A549 (cell line): ENCODE measurements at regions not wholly inside any gene's neighbourhood (a gene's known extent, or its start where the extent isn't known, plus 50 kb on each side); places are given as distances from the start of the nearest gene placed in this dataset.

Experiments used
- ATAC-seq, 2 experiments: fragments of 200-7000 bp in 1 of 2; fragments of >200 bp in 1 of 2; cut with Nextera tagmentation in 1 of 2; cut with Tn5 transposase in 1 of 2; 3 replicates each; pipeline versions ENCODE4 v1.8.0 to v1.9.1; 2018 to 2020; ENCODE audit warnings: mild to moderate bottlenecking in 1 of 2, moderate library complexity in 1 of 2
- CTCF ChIA-PET: fragments of 300-600 bp; sonication (Branson Sonifier 250); formaldehyde crosslinking; extraction: SDS; loops from one replicate; lab custom pipeline; 2021; ENCODE audit warnings: antibody characterized with exemption, inconsistent platforms; lab: Yijun Ruan, JAX
- POLR2A ChIA-PET: fragments of 350-600 bp; formaldehyde crosslinking; extraction: SDS; loops from one replicate; lab custom pipeline; 2021; ENCODE audit warnings: antibody characterized with exemption, inconsistent platforms; lab: Yijun Ruan, JAX
- DNase-seq, 2 experiments: peaks; one replicate each; pipeline versions ENCODE4 v3.0.0 to v3.0.0-alpha.2; 2011 to 2016; ENCODE audit warnings: low read depth in 1 of 2, low spot score in 1 of 2
- FAIRE-seq: peaks from 2 replicates; lab custom pipeline; 2011; peaks lifted over from hg19 to GRCh38; lab: Jason Lieb, UNC
- H3K27ac ChIP-seq, 2 experiments: fragments of >200 bp; sonication (Bioruptor Twin); formaldehyde crosslinking; 3 replicates each; pipeline ENCODE4 v1.5.1; 2016 to 2017
- H3K4me1 ChIP-seq: fragments of >200 bp; sonication (Bioruptor Twin); formaldehyde crosslinking; 3 replicates; pipeline ENCODE4 v1.6.1; 2016
- H3K4me2 ChIP-seq: fragments of >200 bp; sonication (Bioruptor Twin); formaldehyde crosslinking; 3 replicates; pipeline ENCODE4 v1.6.1; 2016
- H3K4me3 ChIP-seq: fragments of >200 bp; sonication (Bioruptor Twin); formaldehyde crosslinking; 3 replicates; pipeline ENCODE4 v1.5.1; 2016
- H3K9me3 ChIP-seq: fragments of >200 bp; sonication (Bioruptor Twin); formaldehyde crosslinking; 3 replicates; pipeline ENCODE4 v1.6.1; 2016
- ATOH8 ChIP-seq: fragments of 250-450 bp; sonication (Bioruptor Pico); IDR thresholded peaks from 2 replicates; pipeline ENCODE4 v1.5.0; 2020; ENCODE audit warnings: low read depth, mild to moderate bottlenecking, moderate library complexity
- BHLHE40 ChIP-seq: IDR thresholded peaks from 2 replicates; pipeline ENCODE4 v1.6.1; 2012; ENCODE audit warnings: low read depth, low read length, inconsistent platforms
- CBX8 ChIP-seq: fragments of 200-600 bp; sonication (generic); IDR thresholded peaks from 2 replicates; pipeline ENCODE4 v1.6.1; 2016
- CHD4 ChIP-seq: fragments of 200-600 bp; sonication (generic); IDR thresholded peaks from 2 replicates; pipeline ENCODE4 v1.6.1; 2016; ENCODE audit warnings: antibody characterized with exemption, mild to moderate bottlenecking, borderline replicate concordance
- EHMT2 ChIP-seq: fragments of 200-600 bp; sonication (generic); IDR thresholded peaks from 2 replicates; pipeline ENCODE4 v1.6.1; 2016; ENCODE audit warnings: antibody characterized with exemption, low read depth, mild to moderate bottlenecking, moderate library complexity
- HDAC2 ChIP-seq: fragments of 200-600 bp; sonication (generic); IDR thresholded peaks from 2 replicates; pipeline ENCODE4 v1.6.1; 2016
- HOXA7 ChIP-seq: fragments of 250-450 bp; sonication (Bioruptor Pico); IDR thresholded peaks from 2 replicates; pipeline ENCODE4 v1.5.0; 2020; ENCODE audit warnings: mild to moderate bottlenecking, moderate library complexity
- HOXB5 ChIP-seq: fragments of 250-450 bp; sonication (Bioruptor Pico); IDR thresholded peaks from 2 replicates; pipeline ENCODE4 v1.5.0; 2020; ENCODE audit warnings: mild to moderate bottlenecking, moderate library complexity
- JUNB ChIP-seq: fragments of >200 bp; sonication (Bioruptor Twin); formaldehyde crosslinking; IDR thresholded peaks from 2 replicates; pipeline ENCODE4 v1.6.1; 2016
- MAFK ChIP-seq: fragments of 450-650 bp; IDR thresholded peaks from 2 replicates; pipeline ENCODE4 v1.6.1; 2014; ENCODE audit not compliant: partially characterized antibody
- MYC ChIP-seq: IDR thresholded peaks from 2 replicates; pipeline ENCODE4 v1.6.1; 2012; ENCODE audit warnings: mild to moderate bottlenecking, inconsistent platforms, low read length, improper control_type of control experiment, borderline replicate concordance
- NPAS2 ChIP-seq: fragments of 250-450 bp; sonication (Bioruptor Pico); IDR thresholded peaks from 2 replicates; pipeline ENCODE4 v1.8.0; 2022; ENCODE audit warnings: mild to moderate bottlenecking, moderate library complexity, borderline replicate concordance
- NR3C1 ChIP-seq: fragments of >200 bp; sonication (Bioruptor Twin); formaldehyde crosslinking; IDR thresholded peaks from 3 replicates; pipeline ENCODE4 v1.6.1; 2017
- PBX3 ChIP-seq: IDR thresholded peaks from 2 replicates; pipeline ENCODE4 v1.6.1; 2012
- POLR2A ChIP-seq: IDR thresholded peaks from 2 replicates; pipeline ENCODE4 v1.6.1; 2012; ENCODE audit warnings: mild to moderate bottlenecking, low read length
- RAD21 ChIP-seq, 2 experiments: fragments of >200 bp in 1 of 2; sonication (Bioruptor Twin) in 1 of 2; formaldehyde crosslinking in 1 of 2; IDR thresholded peaks in 1 of 2; conservative IDR thresholded peaks in 1 of 2; 2 replicates in 1 of 2; 3 replicates in 1 of 2; pipeline ENCODE4 v1.6.1; 2012 to 2018; ENCODE audit warnings: inconsistent platforms in 1 of 2
- RFX5 ChIP-seq: fragments of 450-650 bp; IDR thresholded peaks from 2 replicates; pipeline ENCODE4 v1.7.1; 2014; ENCODE audit warnings: antibody characterized with exemption, mild to moderate bottlenecking, moderate library complexity
- SREBF2 ChIP-seq: fragments of 450-650 bp; IDR thresholded peaks from 2 replicates; pipeline ENCODE4 v1.6.1; 2014; ENCODE audit warnings: mild to moderate bottlenecking, moderate library complexity
- TFCP2L1 ChIP-seq: fragments of 250-450 bp; sonication (Bioruptor Pico); IDR thresholded peaks from 2 replicates; pipeline ENCODE4 v1.5.0; 2021; ENCODE audit warnings: mild to moderate bottlenecking
- ZSCAN20 ChIP-seq: fragments of 250-450 bp; sonication (Bioruptor Pico); IDR thresholded peaks from 2 replicates; pipeline ENCODE4 v1.8.0; 2022; ENCODE audit warnings: mild to moderate bottlenecking, moderate library complexity
- WGBS: methylation state at CpG from one replicate; pipeline ENCODE4 v1.1.6; 2017; ENCODE audit errors: missing lambda C conversion rate; 5-methylcytosine and 5-hydroxymethylcytosine counted together
- TF ChIP-seq, protein P1 (sequence below): fragments of 150-350 bp; IDR thresholded peaks from 2 replicates; pipeline ENCODE4 v1.6.1; 2014; ENCODE audit warnings: low read depth, mild to moderate bottlenecking, low read length
- TF ChIP-seq, protein P2 (sequence below): fragments of >200 bp; sonication (Bioruptor Twin); formaldehyde crosslinking; IDR thresholded peaks from 2 replicates; pipeline ENCODE4 v1.6.1; 2016
- TF ChIP-seq, protein P3 (sequence below): IDR thresholded peaks from 2 replicates; pipeline ENCODE4 v1.6.1; 2012; ENCODE audit warnings: low read depth, borderline replicate concordance
- TF ChIP-seq, protein P4 (sequence below): fragments of >200 bp; sonication (Bioruptor Twin); formaldehyde crosslinking; IDR thresholded peaks from 3 replicates; pipeline ENCODE4 v1.5.1; 2016
- TF ChIP-seq, protein P5 (sequence below): fragments of 250-450 bp; sonication (Bioruptor Pico); IDR thresholded peaks from 2 replicates; pipeline ENCODE4 v1.5.0; 2021; ENCODE audit warnings: mild to moderate bottlenecking, moderate library complexity, borderline replicate concordance
- TF ChIP-seq, protein P6 (sequence below): fragments of 450-650 bp; IDR thresholded peaks from 2 replicates; pipeline ENCODE4 v1.6.1; 2014; ENCODE audit warnings: antibody characterized with exemption

DNA sequence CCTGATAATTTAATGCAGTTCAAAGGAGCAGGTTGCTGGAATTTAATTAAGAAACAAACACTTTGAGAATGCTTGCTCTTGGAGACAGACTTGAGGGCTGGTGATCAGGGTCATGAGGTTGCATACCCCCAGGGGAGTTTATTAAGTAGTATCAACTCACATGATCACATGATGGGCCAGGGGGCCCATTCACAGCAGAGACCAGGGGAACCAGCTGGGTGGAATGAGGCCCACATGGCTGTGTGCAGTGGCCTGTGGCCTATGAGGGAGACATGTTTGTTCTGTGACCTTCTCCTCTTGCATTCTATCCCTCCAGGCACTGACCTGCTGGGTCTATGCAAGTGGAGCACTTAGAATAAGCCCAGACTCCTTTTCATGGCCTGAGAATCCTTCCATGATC is 266.6 kb upstream of the PWP1 start:
- no peak overlapping the region for H3K4me2 ChIP-seq
- CTCF ChIA-PET = interaction anchor here (1.6 kb wide), 1 partner anchor 14 kb away, joined by 3 read pairs; no protein-coding TSS in a partner anchor
- no peak for DNase-seq

DNA sequence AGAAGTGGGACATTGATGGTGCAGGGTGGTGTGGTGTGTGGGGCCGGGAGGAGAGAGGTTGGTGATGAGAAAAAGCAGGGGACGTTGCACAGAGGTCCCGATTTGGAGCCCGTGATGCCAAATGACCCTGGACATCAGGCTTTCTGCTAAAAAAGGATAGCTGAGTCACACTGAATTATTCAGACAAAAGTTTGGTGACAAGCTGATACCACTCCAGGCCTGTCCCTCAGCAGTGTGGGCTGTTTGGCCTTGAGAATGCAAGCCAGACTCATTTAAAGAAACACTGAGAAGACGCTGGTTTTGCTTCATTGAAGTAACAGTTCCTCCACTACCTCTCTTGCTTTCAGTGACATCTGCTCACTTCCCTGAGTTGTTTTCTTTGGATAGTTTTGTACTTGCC is 262.1 kb upstream of the PWP1 start:
- no peak for FAIRE-seq
- WGBS = 71% methylated on average over 5 of the region's 5 CpGs
- TF ChIP-seq HOXA7 (CRISPR knock-in tag) (no peak), MYC (no peak), ATOH8 (no peak), RAD21 (conservative IDR thresholded peaks at IDR 0.05 in 1 of 2, IDR thresholded peaks at IDR 0.05 in 1 of 2) (no peak), PBX3 (no peak), HDAC2 (no peak), CBX8 (no peak), RFX5 (no peak), EHMT2 (no peak), MAFK (no peak), ZSCAN20 (CRISPR knock-in tag) (no peak), BHLHE40 (no peak)
- TF ChIP-seq, protein P1, sequence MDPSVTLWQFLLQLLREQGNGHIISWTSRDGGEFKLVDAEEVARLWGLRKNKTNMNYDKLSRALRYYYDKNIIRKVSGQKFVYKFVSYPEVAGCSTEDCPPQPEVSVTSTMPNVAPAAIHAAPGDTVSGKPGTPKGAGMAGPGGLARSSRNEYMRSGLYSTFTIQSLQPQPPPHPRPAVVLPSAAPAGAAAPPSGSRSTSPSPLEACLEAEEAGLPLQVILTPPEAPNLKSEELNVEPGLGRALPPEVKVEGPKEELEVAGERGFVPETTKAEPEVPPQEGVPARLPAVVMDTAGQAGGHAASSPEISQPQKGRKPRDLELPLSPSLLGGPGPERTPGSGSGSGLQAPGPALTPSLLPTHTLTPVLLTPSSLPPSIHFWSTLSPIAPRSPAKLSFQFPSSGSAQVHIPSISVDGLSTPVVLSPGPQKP = no peak
- TF ChIP-seq, protein P2, sequence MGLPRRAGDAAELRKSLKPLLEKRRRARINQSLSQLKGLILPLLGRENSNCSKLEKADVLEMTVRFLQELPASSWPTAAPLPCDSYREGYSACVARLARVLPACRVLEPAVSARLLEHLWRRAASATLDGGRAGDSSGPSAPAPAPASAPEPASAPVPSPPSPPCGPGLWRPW = no peak
- TF ChIP-seq, protein P3, sequence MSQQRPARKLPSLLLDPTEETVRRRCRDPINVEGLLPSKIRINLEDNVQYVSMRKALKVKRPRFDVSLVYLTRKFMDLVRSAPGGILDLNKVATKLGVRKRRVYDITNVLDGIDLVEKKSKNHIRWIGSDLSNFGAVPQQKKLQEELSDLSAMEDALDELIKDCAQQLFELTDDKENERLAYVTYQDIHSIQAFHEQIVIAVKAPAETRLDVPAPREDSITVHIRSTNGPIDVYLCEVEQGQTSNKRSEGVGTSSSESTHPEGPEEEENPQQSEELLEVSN = no peak
- TF ChIP-seq, protein P4, sequence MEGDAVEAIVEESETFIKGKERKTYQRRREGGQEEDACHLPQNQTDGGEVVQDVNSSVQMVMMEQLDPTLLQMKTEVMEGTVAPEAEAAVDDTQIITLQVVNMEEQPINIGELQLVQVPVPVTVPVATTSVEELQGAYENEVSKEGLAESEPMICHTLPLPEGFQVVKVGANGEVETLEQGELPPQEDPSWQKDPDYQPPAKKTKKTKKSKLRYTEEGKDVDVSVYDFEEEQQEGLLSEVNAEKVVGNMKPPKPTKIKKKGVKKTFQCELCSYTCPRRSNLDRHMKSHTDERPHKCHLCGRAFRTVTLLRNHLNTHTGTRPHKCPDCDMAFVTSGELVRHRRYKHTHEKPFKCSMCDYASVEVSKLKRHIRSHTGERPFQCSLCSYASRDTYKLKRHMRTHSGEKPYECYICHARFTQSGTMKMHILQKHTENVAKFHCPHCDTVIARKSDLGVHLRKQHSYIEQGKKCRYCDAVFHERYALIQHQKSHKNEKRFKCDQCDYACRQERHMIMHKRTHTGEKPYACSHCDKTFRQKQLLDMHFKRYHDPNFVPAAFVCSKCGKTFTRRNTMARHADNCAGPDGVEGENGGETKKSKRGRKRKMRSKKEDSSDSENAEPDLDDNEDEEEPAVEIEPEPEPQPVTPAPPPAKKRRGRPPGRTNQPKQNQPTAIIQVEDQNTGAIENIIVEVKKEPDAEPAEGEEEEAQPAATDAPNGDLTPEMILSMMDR = no peak
- no peak overlapping the region for H3K4me3 ChIP-seq
- CTCF ChIA-PET = interaction anchor here (1.8 kb wide), 1 partner anchor 292 kb away, joined by 6 read pairs; no protein-coding TSS in a partner anchor
- no peak overlapping the region for H3K4me2 ChIP-seq
- DNase-seq = no peak
- 0 out of 3 replicates have a peak, but pooled peaks cover 3% of the 10 kb centered on the region for H3K9me3 ChIP-seq
- H3K27ac ChIP-seq = no peak overlapping the region
- POLR2A ChIA-PET = no interaction called here
- ATAC-seq = no peak
- H3K4me1 ChIP-seq = 0 out of 3 replicates have a peak, but pooled peaks cover 6% of the 10 kb centered on the region

More for the DNA sequence above, 266.6 kb upstream of the PWP1 start:
- H3K4me3 ChIP-seq = no peak overlapping the region
- no peaks in the 10 kb centered on the region for H3K9me3 ChIP-seq
- TF ChIP-seq JUNB = no peak
- TF ChIP-seq, protein P5, sequence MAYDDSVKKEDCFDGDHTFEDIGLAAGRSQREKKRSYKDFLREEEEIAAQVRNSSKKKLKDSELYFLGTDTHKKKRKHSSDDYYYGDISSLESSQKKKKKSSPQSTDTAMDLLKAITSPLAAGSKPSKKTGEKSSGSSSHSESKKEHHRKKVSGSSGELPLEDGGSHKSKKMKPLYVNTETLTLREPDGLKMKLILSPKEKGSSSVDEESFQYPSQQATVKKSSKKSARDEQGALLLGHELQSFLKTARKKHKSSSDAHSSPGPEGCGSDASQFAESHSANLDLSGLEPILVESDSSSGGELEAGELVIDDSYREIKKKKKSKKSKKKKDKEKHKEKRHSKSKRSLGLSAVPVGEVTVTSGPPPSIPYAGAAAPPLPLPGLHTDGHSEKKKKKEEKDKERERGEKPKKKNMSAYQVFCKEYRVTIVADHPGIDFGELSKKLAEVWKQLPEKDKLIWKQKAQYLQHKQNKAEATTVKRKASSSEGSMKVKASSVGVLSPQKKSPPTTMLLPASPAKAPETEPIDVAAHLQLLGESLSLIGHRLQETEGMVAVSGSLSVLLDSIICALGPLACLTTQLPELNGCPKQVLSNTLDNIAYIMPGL (CRISPR knock-in tag) = no peak
- no peak for TF ChIP-seq POLR2A
- TF ChIP-seq, protein P1 = no peak
- TF ChIP-seq, protein P6, sequence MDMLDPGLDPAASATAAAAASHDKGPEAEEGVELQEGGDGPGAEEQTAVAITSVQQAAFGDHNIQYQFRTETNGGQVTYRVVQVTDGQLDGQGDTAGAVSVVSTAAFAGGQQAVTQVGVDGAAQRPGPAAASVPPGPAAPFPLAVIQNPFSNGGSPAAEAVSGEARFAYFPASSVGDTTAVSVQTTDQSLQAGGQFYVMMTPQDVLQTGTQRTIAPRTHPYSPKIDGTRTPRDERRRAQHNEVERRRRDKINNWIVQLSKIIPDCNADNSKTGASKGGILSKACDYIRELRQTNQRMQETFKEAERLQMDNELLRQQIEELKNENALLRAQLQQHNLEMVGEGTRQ = no peak
- TF ChIP-seq HOXB5 (CRISPR knock-in tag) = no peak
- no peak for TF ChIP-seq NR3C1
- TF ChIP-seq RFX5 = no peak
- no peak for TF ChIP-seq NPAS2 (CRISPR knock-in tag)
- TF ChIP-seq TFCP2L1 = no peak
- TF ChIP-seq CHD4 = no peak
- TF ChIP-seq SREBF2 = no peak
- TF ChIP-seq, protein P3 = no peak
- FAIRE-seq = no peak
- POLR2A ChIA-PET = no interaction called here
- H3K4me1 ChIP-seq = peaks cover 26% of the 10 kb centered on the region
- ATAC-seq = no peak
- H3K27ac ChIP-seq = no peak overlapping the region
